Adrenal gland (tissue), 9 donors: ENCODE measurements at regions not wholly inside any gene's neighbourhood (a gene's known extent, or its start where the extent isn't known, plus 50 kb on each side); places are given as distances from the start of the nearest gene placed in this dataset.
"Not testable (repeated sequence)": the region's sequence is repeated elsewhere in the genome, so short reads cannot be mapped to it uniquely, and the experiment has no call there.

Experiments used
- DNase-seq, 7 donors: peaks; one replicate each; pipeline ENCODE4 v3.0.0-alpha.2; 2019 to 2020
- H3K27ac ChIP-seq, 5 donors: fragments of 200-600 bp; sonication (generic) in 4 of 5; 1 replicate in 3 of 5; 2 replicates in 2 of 5; pipeline versions ENCODE4 v1.5.1 to v1.8.0; 2016 to 2020; ENCODE audit warnings: mild to moderate bottlenecking in 1 of 5
- H3K27me3 ChIP-seq: fragments of 200-600 bp; 2 replicates; pipeline ENCODE4 v1.8.0; 2021
- H3K36me3 ChIP-seq, 2 donors: fragments of 200-600 bp; replicated peaks in 1 of 2; 1 replicate in 1 of 2; 2 replicates in 1 of 2; pipeline versions ENCODE4 v1.5.1 to v1.8.0; 2018 to 2022
- H3K4me1 ChIP-seq, 2 donors: fragments of 200-600 bp; replicated peaks in 1 of 2; 1 replicate in 1 of 2; 2 replicates in 1 of 2; pipeline versions ENCODE4 v1.5.1 to v1.8.0; 2018 to 2021
- H3K4me3 ChIP-seq, 4 donors: fragments of 200-600 bp; sonication (generic) in 3 of 4; one replicate each; pipeline ENCODE4 v1.5.1; 2016 to 2018
- H3K9me3 ChIP-seq, 3 donors: fragments of 200-600 bp; sonication (generic) in 1 of 3; replicated peaks in 1 of 3; 1 replicate in 2 of 3; 2 replicates in 1 of 3; pipeline versions ENCODE4 v1.5.1 to v1.8.0; 2016 to 2021
- POLR2A ChIP-seq, 2 donors: fragments of 450-650 bp; IDR thresholded peaks; one replicate each; pipeline ENCODE4 v1.6.1; 2017; ENCODE audit warnings: antibody characterized with exemption in 2 of 2, mild to moderate bottlenecking in 2 of 2, moderate library complexity in 1 of 2
- WGBS, 4 donors: extraction: QIAGEN DNeasy Blood & Tissue Kit in 2 of 4; methylation state at CpG; one replicate each; pipeline versions ENCODE4 v1.1.5 to v1.1.7; 2013 to 2017; 5-methylcytosine and 5-hydroxymethylcytosine counted together
- intact Hi-C, 2 donors: fragments of 100-400 bp; cut with DNase I; formaldehyde crosslinking; loops; one replicate each; pipeline versions ENCODE4 v1.14.1 to v1.15.0; 2022 to 2023
- TF ChIP-seq, protein P1 (sequence below), 6 experiments: fragments of 450-650 bp in 4 of 6; fragments of 200-600 bp in 2 of 6; sonication (generic) in 1 of 6; IDR thresholded peaks; 1 replicate in 5 of 6; 2 replicates in 1 of 6; pipeline versions ENCODE4 v1.5.1 to v1.8.0; 2016 to 2021; ENCODE audit warnings: antibody characterized with exemption in 6 of 6, mild to moderate bottlenecking in 2 of 6, moderate library complexity in 1 of 6
- donor health status: healthy with polysubstance abuse.
- donor health status: Bipolar disorder and iron deficiency.
- donor health status: DM: yes; HTN: yes; CAD: no.
- donor health status: DM: no; HTN: no; CAD: no.
- donor health status: DM: no; HTN: no; CAD: no.

DNA sequence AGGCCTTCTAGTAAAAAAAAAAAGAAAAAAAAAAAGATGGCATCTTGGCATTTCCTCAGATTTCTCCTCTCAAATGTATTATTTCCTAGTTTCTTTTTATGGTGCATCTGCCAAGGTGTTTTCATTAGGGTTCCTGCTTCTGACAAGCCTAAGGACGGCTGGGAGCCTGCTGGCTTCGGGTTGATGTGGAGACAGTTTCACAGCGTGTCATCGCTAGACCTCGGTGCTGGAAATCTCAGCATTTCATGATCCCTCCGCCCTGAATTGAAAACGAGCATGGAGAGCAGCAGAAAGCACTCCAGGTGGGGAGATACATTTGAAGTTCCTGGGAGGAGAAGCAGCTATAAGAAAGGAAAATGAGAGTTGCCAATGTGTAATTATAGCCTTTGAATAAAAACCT is 283.9 kb upstream of the CNTN5 start:
- DNase-seq = no peak
- no peak for TF ChIP-seq POLR2A (IDR thresholded peaks at IDR 0.05)
- TF ChIP-seq, protein P1, sequence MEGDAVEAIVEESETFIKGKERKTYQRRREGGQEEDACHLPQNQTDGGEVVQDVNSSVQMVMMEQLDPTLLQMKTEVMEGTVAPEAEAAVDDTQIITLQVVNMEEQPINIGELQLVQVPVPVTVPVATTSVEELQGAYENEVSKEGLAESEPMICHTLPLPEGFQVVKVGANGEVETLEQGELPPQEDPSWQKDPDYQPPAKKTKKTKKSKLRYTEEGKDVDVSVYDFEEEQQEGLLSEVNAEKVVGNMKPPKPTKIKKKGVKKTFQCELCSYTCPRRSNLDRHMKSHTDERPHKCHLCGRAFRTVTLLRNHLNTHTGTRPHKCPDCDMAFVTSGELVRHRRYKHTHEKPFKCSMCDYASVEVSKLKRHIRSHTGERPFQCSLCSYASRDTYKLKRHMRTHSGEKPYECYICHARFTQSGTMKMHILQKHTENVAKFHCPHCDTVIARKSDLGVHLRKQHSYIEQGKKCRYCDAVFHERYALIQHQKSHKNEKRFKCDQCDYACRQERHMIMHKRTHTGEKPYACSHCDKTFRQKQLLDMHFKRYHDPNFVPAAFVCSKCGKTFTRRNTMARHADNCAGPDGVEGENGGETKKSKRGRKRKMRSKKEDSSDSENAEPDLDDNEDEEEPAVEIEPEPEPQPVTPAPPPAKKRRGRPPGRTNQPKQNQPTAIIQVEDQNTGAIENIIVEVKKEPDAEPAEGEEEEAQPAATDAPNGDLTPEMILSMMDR (IDR thresholded peaks at IDR 0.05) = no peak
- H3K4me3 ChIP-seq = no peak overlapping the region
- no peak overlapping the region for H3K27ac ChIP-seq
- H3K9me3 ChIP-seq = no peaks in the 10 kb centered on the region
- no peaks in the 10 kb centered on the region for H3K36me3 ChIP-seq
- WGBS, 4 donors = 77 to 84% (median 82%) methylated on average over 7 of the region's 7 CpGs
- intact Hi-C loops = no loop called here
- no peaks in the 10 kb centered on the region for H3K4me1 ChIP-seq
- no peaks in the 10 kb centered on the region for H3K27me3 ChIP-seq

DNA sequence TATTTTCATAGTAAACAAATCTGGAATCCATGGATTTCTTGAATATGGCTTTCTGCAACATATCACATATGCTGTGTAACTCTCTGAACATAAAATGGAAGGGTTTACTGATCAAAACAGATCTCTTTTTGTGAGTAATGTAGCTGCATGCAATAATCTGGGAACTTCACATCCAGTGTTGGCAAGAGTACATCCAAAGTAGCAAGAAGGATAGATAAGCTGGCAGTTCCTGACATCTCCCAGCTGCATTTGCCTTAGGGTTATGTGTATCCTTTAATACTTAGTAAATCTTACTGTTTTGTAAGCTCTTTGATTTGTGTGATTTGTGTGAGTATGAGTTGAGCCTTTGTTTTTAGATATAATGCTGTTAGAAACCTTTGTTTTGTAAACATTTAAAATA is 280.4 kb upstream of the CNTN5 start:
- Histone ChIP-seq H3K4me1 (no peaks in the 10 kb centered on the region), H3K9me3 (no peaks in the 10 kb centered on the region), H3K27me3 (no peaks in the 10 kb centered on the region), H3K36me3 (no peaks in the 10 kb centered on the region), H3K27ac (no peak overlapping the region), H3K4me3 (no peak overlapping the region)
- TF ChIP-seq POLR2A (IDR thresholded peaks at IDR 0.05) = no peak
- TF ChIP-seq, protein P1 (IDR thresholded peaks at IDR 0.05) = no peak
- DNase-seq = no peak
- intact Hi-C loops = no loop called here

DNA sequence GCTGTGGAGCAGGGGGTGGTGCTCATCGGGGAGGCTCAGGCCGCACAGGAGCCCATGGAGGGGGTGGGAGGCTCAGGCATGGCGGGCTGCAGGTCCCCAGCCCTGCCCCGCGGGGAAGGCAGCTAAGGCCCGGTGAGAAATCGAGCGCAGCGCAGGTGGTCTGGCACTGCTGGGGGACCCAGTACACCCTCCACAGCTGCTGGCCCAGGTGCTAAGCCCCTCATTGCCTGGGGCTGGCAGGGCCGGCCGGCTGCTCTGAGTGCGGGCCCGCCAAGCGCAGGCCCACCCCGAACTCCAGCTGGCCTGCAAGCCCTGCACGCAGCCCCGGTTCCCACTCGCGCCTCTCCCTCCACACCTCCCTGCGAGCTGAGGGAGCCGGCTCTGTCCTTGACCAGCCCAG is 257.3 kb upstream of the CNTN5 start:
- DNase-seq, intact Hi-C loops, H3K4me3 ChIP-seq, H3K4me1 ChIP-seq, H3K36me3 ChIP-seq, H3K27ac ChIP-seq, H3K27me3 ChIP-seq, H3K9me3 ChIP-seq: not testable (repeated sequence)
- WGBS, 4 donors = 96 to 100% (median 97%) methylated on average over 5 to 21 of the region's 21 CpGs; no CpG with 5 or more reads in 1 of the 4 donors

DNA sequence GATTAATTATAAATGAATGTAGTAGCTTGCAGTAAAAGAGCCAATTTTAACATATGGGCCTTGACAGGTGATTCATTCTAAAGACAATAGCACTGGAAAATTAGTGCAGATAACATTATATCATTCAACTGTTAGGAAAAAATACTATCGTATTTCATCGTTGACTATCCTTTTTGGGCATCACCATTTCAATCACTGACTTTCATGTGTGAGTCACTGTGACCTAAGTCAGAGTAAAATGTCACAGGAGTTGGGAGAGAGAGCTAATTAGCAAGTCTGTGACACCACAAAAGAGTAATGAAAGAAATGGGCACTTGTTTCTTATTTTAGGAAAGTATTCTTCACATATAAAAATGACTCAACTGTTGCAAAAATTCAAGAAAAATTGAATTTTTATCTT is 253.8 kb upstream of the CNTN5 start:
- Histone ChIP-seq H3K27me3 (no peaks in the 10 kb centered on the region), H3K4me3 (no peak overlapping the region), H3K27ac (no peak overlapping the region), H3K36me3 (no peaks in the 10 kb centered on the region), H3K9me3 (no peaks in the 10 kb centered on the region), H3K4me1 (no peaks in the 10 kb centered on the region)
- DNase-seq = no peak
- TF ChIP-seq, protein P1 (IDR thresholded peaks at IDR 0.05) = no peak
- TF ChIP-seq POLR2A (IDR thresholded peaks at IDR 0.05) = no peak
- intact Hi-C loops = no loop called here
- 61 to 79% (median 70%) methylated on average over 2 of the region's 2 CpGs for WGBS, 4 donors

DNA sequence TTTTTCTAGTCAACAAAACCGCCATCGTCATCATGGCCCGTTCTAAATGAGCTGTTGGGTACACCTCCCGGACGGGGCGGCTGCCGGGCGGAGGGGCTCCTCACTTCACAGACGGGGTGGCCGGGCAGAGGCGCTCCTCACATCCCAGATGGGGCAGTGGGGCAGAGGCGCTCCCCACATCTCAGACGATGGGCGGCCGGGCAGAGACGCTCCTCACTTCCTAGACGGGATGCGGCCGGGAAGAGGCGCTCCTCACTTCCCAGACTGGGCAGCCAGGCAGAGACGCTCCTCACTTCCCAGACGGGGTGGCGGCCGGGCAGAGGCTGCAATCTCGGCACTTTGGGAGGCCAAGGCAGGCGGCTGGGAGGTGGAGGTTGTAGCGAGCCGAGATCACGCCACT is 250.7 kb upstream of the CNTN5 start:
- H3K4me3 ChIP-seq, intact Hi-C loops, DNase-seq, H3K9me3 ChIP-seq, H3K4me1 ChIP-seq, H3K36me3 ChIP-seq, H3K27ac ChIP-seq, H3K27me3 ChIP-seq: not testable (repeated sequence)
- WGBS, 4 donors = 79 to 89% (median 86%) methylated on average over 20 to 22 of the region's 29 CpGs; no CpG with 5 or more reads in 1 of the 4 donors
